ENCODE measurements at regions not wholly inside any gene's neighbourhood (a gene's known extent, or its start where the extent isn't known, plus 50 kb on each side); places are given as distances from the start of the nearest gene placed in this dataset.
A peak's percentile ranks its signal among the peaks of the same experiment; 100 is the strongest.

DNA sequence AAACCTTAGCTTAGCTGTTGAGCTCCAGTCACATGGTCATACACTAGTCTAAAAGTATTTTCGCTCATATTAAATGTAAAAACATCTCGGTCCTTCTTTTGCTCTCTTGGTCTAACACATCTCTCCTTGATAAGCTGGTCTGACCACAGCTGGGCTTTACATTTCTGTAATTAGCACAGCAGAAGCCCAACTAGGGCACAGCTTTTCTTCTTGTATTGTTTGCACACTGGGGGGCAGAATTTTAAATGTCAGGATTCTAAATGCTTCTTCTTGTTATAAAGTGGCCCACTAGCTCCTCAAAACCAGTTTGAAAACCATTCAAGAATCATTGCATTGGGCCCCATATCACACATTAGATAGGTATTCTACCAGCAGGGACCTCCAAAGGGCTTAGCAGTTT is 289.1 kb upstream of the PKN2 start:
- no peaks in the 10 kb centered on the region for H3K27me3 ChIP-seq (replicated peaks; ENCODE audit: insufficient read depth, low read depth, low read length, poor library complexity)
- H3K9me3 ChIP-seq (ENCODE audit: low read depth, low read length, poor library complexity, severe bottlenecking), result no peaks in the 10 kb centered on the region
- intact Hi-C loops (cut with micrococcal nuclease; ENCODE audit: unreplicated experiment), result no loop called here
- TF ChIP-seq, protein P1, sequence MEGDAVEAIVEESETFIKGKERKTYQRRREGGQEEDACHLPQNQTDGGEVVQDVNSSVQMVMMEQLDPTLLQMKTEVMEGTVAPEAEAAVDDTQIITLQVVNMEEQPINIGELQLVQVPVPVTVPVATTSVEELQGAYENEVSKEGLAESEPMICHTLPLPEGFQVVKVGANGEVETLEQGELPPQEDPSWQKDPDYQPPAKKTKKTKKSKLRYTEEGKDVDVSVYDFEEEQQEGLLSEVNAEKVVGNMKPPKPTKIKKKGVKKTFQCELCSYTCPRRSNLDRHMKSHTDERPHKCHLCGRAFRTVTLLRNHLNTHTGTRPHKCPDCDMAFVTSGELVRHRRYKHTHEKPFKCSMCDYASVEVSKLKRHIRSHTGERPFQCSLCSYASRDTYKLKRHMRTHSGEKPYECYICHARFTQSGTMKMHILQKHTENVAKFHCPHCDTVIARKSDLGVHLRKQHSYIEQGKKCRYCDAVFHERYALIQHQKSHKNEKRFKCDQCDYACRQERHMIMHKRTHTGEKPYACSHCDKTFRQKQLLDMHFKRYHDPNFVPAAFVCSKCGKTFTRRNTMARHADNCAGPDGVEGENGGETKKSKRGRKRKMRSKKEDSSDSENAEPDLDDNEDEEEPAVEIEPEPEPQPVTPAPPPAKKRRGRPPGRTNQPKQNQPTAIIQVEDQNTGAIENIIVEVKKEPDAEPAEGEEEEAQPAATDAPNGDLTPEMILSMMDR (conservative IDR thresholded peaks at IDR 0.05; ENCODE audit: low read depth, low read length), result no peak
- no peak for TF ChIP-seq EZH2 (IDR thresholded peaks at IDR 0.05; ENCODE audit: borderline replicate concordance, low read depth, low read length, poor library complexity, severe bottlenecking)
- H3K27ac ChIP-seq (ENCODE audit: low read depth, low read length, poor library complexity, severe bottlenecking), result no peak overlapping the region
- no peak overlapping the region for H3K4me3 ChIP-seq (ENCODE audit: low read depth, low read length, poor library complexity, severe bottlenecking)
- no peaks in the 10 kb centered on the region for H3K36me3 ChIP-seq (ENCODE audit: insufficient read depth, low read length, poor library complexity, severe bottlenecking)
- DNase-seq (ENCODE audit: low spot score), result peak; percentile 19
- ChIA-PET POLR2A (ENCODE audit: low non-redundant PET) (no interaction called here), CTCF (no interaction called here)
- no peaks in the 10 kb centered on the region for H3K4me1 ChIP-seq (ENCODE audit: insufficient read depth, low read length, poor library complexity, severe bottlenecking)
- no TSS peak for BruUV-seq (replicated peaks)

DNA sequence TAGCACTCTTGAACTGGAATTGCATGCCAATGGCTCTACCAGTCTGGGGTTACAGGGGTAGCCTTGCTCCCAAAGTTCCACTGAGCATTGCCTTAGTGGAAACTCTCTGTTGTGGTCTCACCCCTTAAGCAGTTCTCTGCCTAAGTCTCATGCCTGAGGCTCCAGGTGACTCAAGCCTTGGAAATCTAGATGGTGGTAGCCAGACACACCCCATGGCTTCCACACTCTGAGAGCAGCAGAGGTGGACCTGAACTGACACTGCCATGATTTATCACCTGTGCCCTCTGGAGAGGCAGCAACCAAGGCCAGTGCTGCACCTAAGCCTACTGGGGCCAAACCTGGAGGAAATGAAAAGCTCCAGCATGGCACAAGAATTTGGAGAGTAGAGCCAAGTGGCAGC is 285.7 kb upstream of the PKN2 start:
- TF ChIP-seq, protein P1 (conservative IDR thresholded peaks at IDR 0.05; ENCODE audit: low read depth, low read length), result no peak
- no peak for TF ChIP-seq EZH2 (IDR thresholded peaks at IDR 0.05; ENCODE audit: borderline replicate concordance, low read depth, low read length, poor library complexity, severe bottlenecking)
- ChIA-PET CTCF (no interaction called here), POLR2A (ENCODE audit: low non-redundant PET) (no interaction called here)
- no peak overlapping the region for H3K4me3 ChIP-seq (ENCODE audit: low read depth, low read length, poor library complexity, severe bottlenecking)
- intact Hi-C loops (cut with micrococcal nuclease; ENCODE audit: unreplicated experiment), result no loop called here
- H3K27me3 ChIP-seq (replicated peaks; ENCODE audit: insufficient read depth, low read depth, low read length, poor library complexity), result no peaks in the 10 kb centered on the region
- BruUV-seq (replicated peaks), result no TSS peak
- H3K9me3 ChIP-seq (ENCODE audit: low read depth, low read length, poor library complexity, severe bottlenecking), result no peaks in the 10 kb centered on the region
- H3K27ac ChIP-seq (ENCODE audit: low read depth, low read length, poor library complexity, severe bottlenecking), result no peak overlapping the region
- DNase-seq (ENCODE audit: low spot score), result no peak
- no peaks in the 10 kb centered on the region for H3K36me3 ChIP-seq (ENCODE audit: insufficient read depth, low read length, poor library complexity, severe bottlenecking)
- no peaks in the 10 kb centered on the region for H3K4me1 ChIP-seq (ENCODE audit: insufficient read depth, low read length, poor library complexity, severe bottlenecking)

- no peak for DNase-seq (ENCODE audit: low spot score)
- Histone ChIP-seq H3K27ac (ENCODE audit: low read depth, low read length, poor library complexity, severe bottlenecking) (no peak overlapping the region), H3K4me1 (ENCODE audit: insufficient read depth, low read length, poor library complexity, severe bottlenecking) (no peaks in the 10 kb centered on the region), H3K36me3 (ENCODE audit: insufficient read depth, low read length, poor library complexity, severe bottlenecking) (no peaks in the 10 kb centered on the region), H3K4me3 (ENCODE audit: low read depth, low read length, poor library complexity, severe bottlenecking) (no peak overlapping the region), H3K9me3 (ENCODE audit: low read depth, low read length, poor library complexity, severe bottlenecking) (no peaks in the 10 kb centered on the region), H3K27me3 (replicated peaks; ENCODE audit: insufficient read depth, low read depth, low read length, poor library complexity) (no peaks in the 10 kb centered on the region)
- ChIA-PET CTCF (no interaction called here), POLR2A (ENCODE audit: low non-redundant PET) (no interaction called here)
- no TSS peak for BruUV-seq (replicated peaks)
- intact Hi-C loops (cut with micrococcal nuclease; ENCODE audit: unreplicated experiment), result no loop called here
- no peak for TF ChIP-seq EZH2 (IDR thresholded peaks at IDR 0.05; ENCODE audit: borderline replicate concordance, low read depth, low read length, poor library complexity, severe bottlenecking)
- TF ChIP-seq, protein P1 (conservative IDR thresholded peaks at IDR 0.05; ENCODE audit: low read depth, low read length), result no peak
These were observed 284.4 kb upstream of the PKN2 start for GRCh38 chr1:88399690-88400089.

Measured in A673 (cell line).